EL (cell line): ENCODE measurements at regions not wholly inside any gene's neighbourhood (a gene's known extent, or its start where the extent isn't known, plus 50 kb on each side); places are given as distances from the start of the nearest gene placed in this dataset.
"Not testable (repeated sequence)": the region's sequence is repeated elsewhere in the genome, so short reads cannot be mapped to it uniquely, and the experiment has no call there.

ENCODE experiments used
- DNase-seq: peaks from one replicate; pipeline ENCODE4 v3.0.0-alpha.2; 2016

GRCh38 chr12:4822572-4822971 lies 87.1 kb upstream of the KCNA1 start:
- no peak for DNase-seq

DNA sequence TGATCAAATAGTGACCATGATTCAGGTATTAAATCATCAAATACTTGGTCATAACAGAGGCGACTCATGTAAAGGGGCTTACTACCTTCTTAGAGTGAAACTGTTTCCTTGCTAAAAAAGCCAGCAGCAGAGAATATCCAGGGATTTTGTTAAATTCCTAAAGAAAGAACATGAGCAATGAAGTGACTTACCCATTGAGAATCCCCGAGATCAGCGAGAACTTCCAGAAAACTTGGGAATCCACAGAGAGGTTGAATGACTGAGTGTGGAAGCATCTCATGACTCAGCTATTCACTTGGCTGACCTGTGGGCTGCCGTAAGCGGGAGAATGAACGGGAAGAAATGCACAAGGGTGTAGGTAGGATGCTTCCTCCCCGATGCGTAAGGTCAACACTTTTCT lies 85.3 kb upstream of the KCNA1 start:
- peak; percentile 82 for DNase-seq

- DNase-seq: no peak
Observed at GRCh38 chr12:4825011-4825858, 84.5 kb upstream of the KCNA1 start.

DNA sequence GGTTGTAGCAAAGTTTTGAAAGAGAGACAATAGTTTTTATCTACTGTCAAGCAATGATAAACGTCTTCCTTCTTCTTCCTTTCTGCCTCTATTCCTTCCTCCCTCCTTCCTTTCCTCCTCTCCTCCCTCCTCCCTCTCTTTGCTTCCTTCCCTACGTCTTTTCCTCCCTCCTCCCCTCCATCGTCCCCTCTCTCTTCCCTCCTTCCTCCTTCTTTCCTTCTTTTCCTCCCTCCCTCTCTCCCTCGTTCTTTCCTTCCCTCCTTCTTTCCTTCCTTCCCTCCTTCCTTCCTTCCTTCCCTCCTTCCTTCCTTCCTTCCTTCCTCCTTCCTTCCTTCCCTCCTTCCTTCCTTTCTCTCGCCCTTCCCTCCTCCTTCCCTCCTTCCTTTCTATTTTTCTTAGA lies 82.8 kb upstream of the KCNA1 start:
- DNase-seq: no peak

- DNase-seq: no peak
Observed at GRCh38 chr12:4828176-4828575, 81.5 kb upstream of the KCNA1 start.

GRCh38 chr12:4829161-4829792 lies 80.4 kb upstream of the KCNA1 start:
- no peak for DNase-seq

DNA sequence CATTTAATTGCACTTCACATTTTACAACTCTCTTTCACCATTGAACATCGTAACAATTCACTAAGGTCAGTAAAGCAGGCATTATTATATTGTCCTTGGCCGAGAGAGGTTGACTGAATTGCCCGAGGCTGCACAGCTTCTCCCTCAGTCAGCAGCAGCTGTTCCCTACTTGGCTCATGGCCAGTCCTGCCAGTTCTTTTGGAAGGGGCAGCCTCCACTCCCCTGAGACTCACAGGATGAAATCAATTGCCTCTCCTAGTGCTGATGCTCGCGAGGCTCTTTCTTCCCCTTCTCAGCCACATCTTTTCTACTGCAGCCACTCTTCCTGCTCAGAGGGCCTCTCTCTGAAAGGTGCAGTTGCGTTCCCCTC lies 79.9 kb upstream of the KCNA1 start:
- no peak for DNase-seq

- DNase-seq: no peak
Observed at GRCh38 chr12:4830556-4831210, 79.0 kb upstream of the KCNA1 start.

GRCh38 chr12:4833053-4833452 lies 76.7 kb upstream of the KCNA1 start:
- DNase-seq: no peak

GRCh38 chr12:4833524-4833923 lies 76.2 kb upstream of the KCNA1 start:
- no peak for DNase-seq

DNA sequence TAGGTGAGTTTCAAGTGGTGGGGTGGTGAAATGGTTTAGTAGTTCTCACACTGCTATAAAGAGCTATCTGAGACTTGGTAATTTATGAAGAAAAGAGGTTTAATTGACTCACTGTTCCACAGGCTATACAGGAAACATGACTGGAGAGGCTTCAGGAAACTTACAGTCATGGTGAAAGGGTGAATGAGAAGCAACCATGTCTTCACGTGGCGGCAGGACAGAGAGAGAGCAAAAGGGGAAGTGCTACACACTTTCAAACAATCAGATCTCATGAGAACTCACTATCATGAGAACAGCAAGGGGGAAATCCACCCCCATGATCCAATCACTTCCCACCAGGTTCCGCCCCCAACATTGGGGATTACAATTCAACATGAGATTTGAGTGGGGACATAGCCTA lies 67.3 kb upstream of the KCNA1 start:
- not testable (repeated sequence) for DNase-seq

GRCh38 chr12:4843907-4844306 lies 65.8 kb upstream of the KCNA1 start:
- no peak for DNase-seq

- DNase-seq: no peak
Observed at GRCh38 chr12:4847713-4848112, 62.0 kb upstream of the KCNA1 start.

DNA sequence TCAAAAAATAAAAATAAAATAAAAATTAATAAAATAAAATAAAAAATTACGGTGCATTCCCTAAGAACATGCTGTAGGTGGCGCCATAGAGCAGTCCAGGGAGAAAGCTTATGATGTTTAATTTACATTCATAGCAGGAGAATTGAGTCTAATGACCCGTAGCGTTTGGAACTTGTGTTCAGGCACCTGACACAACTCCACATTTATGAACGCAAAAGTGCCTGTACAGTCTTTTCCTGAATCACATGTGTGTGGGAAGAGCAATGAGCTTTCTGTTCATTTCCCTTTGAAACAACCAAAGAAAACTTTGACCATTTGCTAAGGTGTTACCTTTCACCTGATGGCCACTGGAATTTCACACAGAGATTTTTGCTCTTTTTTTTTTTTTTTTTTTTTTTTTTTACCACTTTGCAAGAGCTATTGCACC lies 60.6 kb upstream of the KCNA1 start:
- DNase-seq: peak; percentile 34

DNA sequence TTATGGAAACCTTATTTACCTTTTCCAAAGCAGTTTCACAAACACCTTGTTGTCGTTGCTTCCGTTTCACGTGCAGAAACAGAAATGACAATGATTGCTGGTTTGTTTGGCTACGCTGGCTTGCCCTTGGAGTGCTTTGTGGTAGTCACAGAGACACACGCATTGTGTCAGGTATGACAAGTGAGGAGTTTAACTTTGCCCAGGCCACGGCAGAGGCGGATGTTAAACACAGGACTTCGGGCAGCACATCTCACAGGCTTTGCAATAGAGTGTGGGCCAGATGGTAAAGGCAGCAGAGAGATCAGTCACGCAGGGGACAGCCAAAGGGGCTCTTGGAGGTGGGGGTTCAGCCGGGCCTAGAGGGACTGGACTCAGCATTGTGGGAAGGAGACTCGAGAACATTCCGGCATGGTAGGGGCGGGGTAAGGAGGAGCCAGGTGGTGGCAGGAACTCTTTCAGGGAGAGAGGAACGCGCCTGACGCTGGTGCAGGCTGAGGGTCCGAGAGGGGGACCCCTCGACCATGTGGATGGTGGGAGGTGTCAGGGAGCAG lies 59.8 kb upstream of the KCNA1 start:
- DNase-seq: no peak

DNA sequence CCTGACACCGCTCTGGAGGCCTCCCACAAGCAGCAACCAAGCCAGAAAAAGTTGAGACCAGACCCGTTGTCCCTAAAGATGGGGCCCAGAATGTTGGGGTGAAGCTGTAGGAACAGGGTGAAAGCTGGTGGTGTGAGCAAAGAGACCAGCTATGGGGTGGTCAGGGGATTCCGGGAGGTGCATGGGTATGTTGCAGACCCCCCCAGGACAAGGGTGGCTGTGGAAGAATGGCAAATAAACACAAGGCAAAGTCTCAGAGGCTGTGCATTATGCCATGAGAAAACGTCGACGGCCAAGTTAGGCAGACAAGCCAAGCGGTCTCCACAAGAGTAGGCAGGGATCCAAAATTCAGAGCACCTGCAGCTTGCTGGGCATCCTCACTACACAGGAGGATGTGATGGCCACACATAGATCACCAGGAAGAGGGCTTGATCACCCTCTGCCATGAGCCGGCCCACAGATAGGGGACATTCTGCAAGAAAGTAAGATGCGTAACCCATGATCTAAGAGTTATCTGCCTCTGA lies 58.8 kb upstream of the KCNA1 start:
- DNase-seq: no peak

- DNase-seq: no peak
Observed at GRCh38 chr12:4852308-4852707, 57.4 kb upstream of the KCNA1 start.

- no peak for DNase-seq
Observed at GRCh38 chr12:4852911-4853310, 56.8 kb upstream of the KCNA1 start.

GRCh38 chr12:4855121-4855924 lies 54.4 kb upstream of the KCNA1 start:
- peak; percentile 79 for DNase-seq

- DNase-seq: no peak
Observed at GRCh38 chr12:4856596-4856995, 53.1 kb upstream of the KCNA1 start.

GRCh38 chr12:4857472-4858291 lies 52.0 kb upstream of the KCNA1 start:
- DNase-seq: peak; percentile 59

DNA sequence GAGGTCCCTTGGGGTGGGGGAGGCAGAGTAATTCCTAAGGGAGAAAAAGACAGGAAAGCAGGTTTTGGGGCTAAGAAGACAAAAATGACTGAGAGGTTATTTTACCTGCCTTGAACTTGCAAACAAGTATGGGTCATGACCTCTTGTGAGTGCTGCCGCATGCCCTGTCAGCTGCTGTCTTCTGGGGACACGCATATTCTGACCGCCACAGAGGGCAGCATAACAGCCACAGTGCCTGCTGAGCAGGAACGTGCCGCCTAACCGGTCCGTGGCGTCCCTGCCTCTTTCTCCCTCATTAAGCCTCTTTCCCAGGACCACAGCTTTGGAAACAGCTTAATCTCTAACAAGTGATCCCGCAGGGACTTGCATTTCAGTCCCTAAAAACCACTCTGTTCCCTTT lies 51.3 kb upstream of the KCNA1 start:
- DNase-seq: no peak
